H9 (cell line): ENCODE measurements at regions not wholly inside any gene's neighbourhood (a gene's known extent, or its start where the extent isn't known, plus 50 kb on each side); places are given as distances from the start of the nearest gene placed in this dataset.

ENCODE experiments used
- DNase-seq: peaks from one replicate; pipeline ENCODE4 v3.0.0-alpha.2; 2017
- H2AFZ ChIP-seq: one replicate; pipeline ENCODE4 v1.6.1; 2013; ENCODE audit warnings: mild to moderate bottlenecking, low read length, control low read depth, moderate library complexity
- H2AK5ac ChIP-seq: 2 replicates; pipeline ENCODE4 v1.6.1; 2013; ENCODE audit warnings: low read length, control low read depth, mixed read lengths; ENCODE audit not compliant: insufficient read length
- H2BK120ac ChIP-seq: one replicate; pipeline ENCODE4 v1.6.1; 2013; ENCODE audit warnings: low read depth, mild to moderate bottlenecking, low read length, control low read depth, inconsistent platforms; ENCODE audit not compliant: poor library complexity, severe bottlenecking
- H2BK12ac ChIP-seq: 2 replicates; pipeline ENCODE4 v1.6.1; 2013; ENCODE audit warnings: low read length, control low read depth, mixed read lengths, low read depth; ENCODE audit not compliant: insufficient read length
- H2BK15ac ChIP-seq: 2 replicates; pipeline ENCODE4 v1.6.1; 2013; ENCODE audit warnings: low read depth, low read length, control low read depth
- H2BK20ac ChIP-seq: one replicate; pipeline ENCODE4 v1.6.1; 2013; ENCODE audit warnings: low read depth, mild to moderate bottlenecking, low read length, control low read depth, inconsistent platforms; ENCODE audit not compliant: poor library complexity, severe bottlenecking
- H2BK5ac ChIP-seq: 2 replicates; pipeline ENCODE4 v1.6.1; 2013; ENCODE audit warnings: low read length, control low read depth, mixed read lengths; ENCODE audit not compliant: insufficient read length
- H3K14ac ChIP-seq: 2 replicates; pipeline ENCODE4 v1.6.1; 2013; ENCODE audit warnings: low read length, control low read depth; ENCODE audit not compliant: insufficient read depth
- H3K18ac ChIP-seq: 2 replicates; pipeline ENCODE4 v1.6.1; 2013; ENCODE audit warnings: low read depth, mild to moderate bottlenecking, mixed read lengths, low read length, control low read depth; ENCODE audit not compliant: insufficient read length
- H3K23ac ChIP-seq: 2 replicates; pipeline ENCODE4 v1.6.1; 2013; ENCODE audit warnings: low read length, control low read depth, mixed read lengths, low read depth; ENCODE audit not compliant: insufficient read length
- H3K23me2 ChIP-seq: 2 replicates; pipeline ENCODE4 v1.6.1; 2013; ENCODE audit warnings: low read depth, mild to moderate bottlenecking, mixed read lengths, low read length, control low read depth; ENCODE audit not compliant: insufficient read length, poor library complexity, severe bottlenecking
- H3K27ac ChIP-seq: 2 replicates; pipeline ENCODE4 v1.5.1; 2013; ENCODE audit warnings: low read length, control low read depth, mixed read lengths, low read depth; ENCODE audit not compliant: insufficient read length
- H3K27me3 ChIP-seq: 2 replicates; pipeline ENCODE4 v1.6.1; 2013; ENCODE audit warnings: low read length, control low read depth, inconsistent platforms; ENCODE audit not compliant: insufficient read depth
- H3K4ac ChIP-seq: 2 replicates; pipeline ENCODE4 v1.6.1; 2013; ENCODE audit warnings: low read depth, mild to moderate bottlenecking, control low read depth, inconsistent platforms, low read length, moderate library complexity
- H3K4me1 ChIP-seq: 2 replicates; pipeline ENCODE4 v1.6.1; 2013; ENCODE audit warnings: low read length, control low read depth, inconsistent platforms; ENCODE audit not compliant: insufficient read depth
- H3K4me2 ChIP-seq: 2 replicates; pipeline ENCODE4 v1.6.1; 2013; ENCODE audit warnings: low read length, control low read depth, mixed read lengths; ENCODE audit not compliant: insufficient read length, insufficient read depth
- H3K56ac ChIP-seq: 2 replicates; pipeline ENCODE4 v1.6.1; 2013; ENCODE audit warnings: low read depth, mild to moderate bottlenecking, mixed read lengths, low read length, control low read depth; ENCODE audit not compliant: insufficient read length
- H3K79me1 ChIP-seq: 2 replicates; pipeline ENCODE4 v1.6.1; 2013; ENCODE audit warnings: low read depth, mild to moderate bottlenecking, moderate library complexity, low read length, control low read depth, inconsistent platforms; ENCODE audit not compliant: insufficient read depth, poor library complexity, severe bottlenecking
- H3K79me2 ChIP-seq: 2 replicates; pipeline ENCODE4 v1.6.1; 2013; ENCODE audit warnings: low read length, control low read depth, inconsistent platforms; ENCODE audit not compliant: insufficient read depth
- H3K9ac ChIP-seq: 2 replicates; pipeline ENCODE4 v1.6.1; 2013; ENCODE audit warnings: low read length, control low read depth, mixed read lengths; ENCODE audit not compliant: insufficient read length; ENCODE audit errors: extremely low read depth
- H3K9me3 ChIP-seq: one replicate; pipeline ENCODE4 v1.6.1; 2013; ENCODE audit warnings: low read depth, low read length, inconsistent platforms; ENCODE audit not compliant: control insufficient read depth
- H3T11ph ChIP-seq: one replicate; pipeline ENCODE4 v1.6.1; 2013; ENCODE audit warnings: mild to moderate bottlenecking, low read length, control low read depth, inconsistent platforms
- H4K20me1 ChIP-seq: one replicate; pipeline ENCODE4 v1.6.1; 2013; ENCODE audit not compliant: control insufficient read depth, insufficient read length, insufficient read depth
- H4K5ac ChIP-seq: 2 replicates; pipeline ENCODE4 v1.6.1; 2013; ENCODE audit warnings: low read depth, mild to moderate bottlenecking, mixed read lengths, low read length, control low read depth; ENCODE audit not compliant: insufficient read length
- H4K8ac ChIP-seq: replicated peaks from 2 replicates; pipeline ENCODE4 v1.6.1; 2013; ENCODE audit warnings: low read length, control low read depth, mixed read lengths, low read depth; ENCODE audit not compliant: insufficient read length
- H4K91ac ChIP-seq: 2 replicates; pipeline ENCODE4 v1.6.1; 2013; ENCODE audit warnings: low read depth, mild to moderate bottlenecking, moderate library complexity, mixed read lengths, low read length, control low read depth; ENCODE audit not compliant: insufficient read length
- H3K27ac Mint-ChIP-seq, 3 experiments: 2 replicates in 2 of 3; 3 replicates in 1 of 3; pipeline ENCODE4 v1.8.0; 2020 to 2021; ENCODE audit warnings: mixed read lengths in 3 of 3, mild to moderate bottlenecking in 1 of 3, moderate library complexity in 1 of 3
- H3K27me3 Mint-ChIP-seq: 2 replicates; pipeline ENCODE4 v1.8.0; 2021; ENCODE audit warnings: low read depth, mild to moderate bottlenecking, moderate library complexity, mixed read lengths
- H3K36me3 Mint-ChIP-seq, 3 experiments: 2 replicates in 2 of 3; 3 replicates in 1 of 3; pipeline ENCODE4 v1.8.0; 2020 to 2021; ENCODE audit warnings: low read depth in 3 of 3, mixed read lengths in 3 of 3; ENCODE audit not compliant: insufficient read depth in 1 of 3
- H3K4me1 Mint-ChIP-seq, 2 experiments: 2 replicates each; pipeline ENCODE4 v1.8.0; 2020; ENCODE audit warnings: mixed read lengths in 2 of 2
- H3K4me3 Mint-ChIP-seq, 2 experiments: 2 replicates in 1 of 2; 3 replicates in 1 of 2; pipeline ENCODE4 v1.8.0; 2020 to 2021; ENCODE audit warnings: mild to moderate bottlenecking in 2 of 2, mixed read lengths in 2 of 2, moderate library complexity in 1 of 2
- H3K9me3 Mint-ChIP-seq, 2 experiments: 2 replicates in 1 of 2; 3 replicates in 1 of 2; pipeline ENCODE4 v1.8.0; 2020; ENCODE audit warnings: mild to moderate bottlenecking in 2 of 2, mixed read lengths in 2 of 2, moderate library complexity in 1 of 2
- CTCF ChIP-seq: fragments of 200-600 bp; sonication (generic); conservative IDR thresholded peaks from 3 replicates; pipeline ENCODE4 v1.8.0; 2021; ENCODE audit warnings: antibody characterized with exemption, mild to moderate bottlenecking
- WGBS: extraction: QIAGEN DNeasy Blood & Tissue Kit; methylation state at CpG from one replicate; pipeline ENCODE4 v1.1.7; 2013; ENCODE audit warnings: missing lambda C conversion rate, low lambda C conversion rate, mixed read lengths; ENCODE audit not compliant: insufficient read length; ENCODE audit errors: extremely low coverage; 5-methylcytosine and 5-hydroxymethylcytosine counted together

GRCh38 chr7:113710310-113711096 is 208.3 kb downstream of the PPP1R3A start:
- TF ChIP-seq CTCF: peak; percentile 94
- peak; percentile 54 for DNase-seq
- Histone ChIP-seq H3K4ac (no peak overlapping the region), H2BK5ac (no peak overlapping the region), H3K79me1 (no peaks in the 10 kb centered on the region), H4K20me1 (no peaks in the 10 kb centered on the region), H3K27ac (no peak overlapping the region), H4K8ac (no peak overlapping the region), H3K14ac (no peak overlapping the region), H2BK12ac (no peak overlapping the region), H2BK20ac (no peak overlapping the region), H2BK120ac (no peak overlapping the region), H3K23ac (no peak overlapping the region), H3K9me3 (no peaks in the 10 kb centered on the region), H3K23me2 (no peaks in the 10 kb centered on the region), H3K18ac (no peak overlapping the region), H3T11ph (no peak overlapping the region), H3K79me2 (no peaks in the 10 kb centered on the region), H3K56ac (no peak overlapping the region), H4K91ac (no peak overlapping the region), H3K9ac (no peak overlapping the region), H2AK5ac (no peak overlapping the region), H2AFZ (no peak overlapping the region), H4K5ac (no peak overlapping the region), H3K4me2 (no peak overlapping the region), H2BK15ac (no peak overlapping the region), H3K4me1 (no peaks in the 10 kb centered on the region), H3K27me3 (no peaks in the 10 kb centered on the region)
- no peak overlapping the region for H3K4me3 Mint-ChIP-seq
- no CpG with 5 or more reads among the region's 4 CpGs for WGBS
- H3K9me3 Mint-ChIP-seq: no peaks in the 10 kb centered on the region; a peak in 3 of 5 replicates
- H3K36me3 Mint-ChIP-seq: no peaks in the 10 kb centered on the region
- H3K27me3 Mint-ChIP-seq: no peaks in the 10 kb centered on the region
- no peak overlapping the region for H3K27ac Mint-ChIP-seq
- no peaks in the 10 kb centered on the region for H3K4me1 Mint-ChIP-seq
